Astrocyte (in vitro differentiated cells and primary cell): ENCODE measurements at regions not wholly inside any gene's neighbourhood (a gene's known extent, or its start where the extent isn't known, plus 50 kb on each side); places are given as distances from the start of the nearest gene placed in this dataset.

Source experiments
- CTCF ChIP-seq: IDR thresholded peaks from 2 replicates; pipeline ENCODE4 v1.5.1; 2011; ENCODE audit warnings: low read depth, mild to moderate bottlenecking, inconsistent platforms, low read length, moderate library complexity; ENCODE audit not compliant: insufficient read depth
- EZH2 ChIP-seq: IDR thresholded peaks from 2 replicates; pipeline ENCODE4 v1.6.1; 2012; ENCODE audit warnings: mild to moderate bottlenecking, low read length, inconsistent platforms; ENCODE audit not compliant: insufficient read depth

GRCh38 chr6:156485150-156485549 is 292.0 kb upstream of the ARID1B start:
- TF ChIP-seq CTCF = no peak
- no peak for TF ChIP-seq EZH2
